Left lung (tissue), 4 donors: ENCODE measurements at regions not wholly inside any gene's neighbourhood (a gene's known extent, or its start where the extent isn't known, plus 50 kb on each side); places are given as distances from the start of the nearest gene placed in this dataset.

ENCODE experiments used
- ATAC-seq: fragments of 200-7000 bp; cut with Tn5 transposase; one replicate; pipeline ENCODE4 v1.9.1; 2020; ENCODE audit warnings: moderate library complexity
- DNase-seq, 4 donors: peaks; one replicate each; pipeline ENCODE4 v3.0.0-alpha.2; 2013 to 2020
- H3K27ac ChIP-seq, 2 donors: fragments of 200-600 bp; sonication (generic) in 1 of 2; one replicate each; pipeline versions ENCODE4 v1.5.0 to v1.8.0; 2020 to 2021
- H3K27me3 ChIP-seq, 2 donors: fragments of 200-600 bp; sonication (generic) in 1 of 2; one replicate each; pipeline versions ENCODE4 v1.5.0 to v1.8.0; 2020 to 2021
- H3K36me3 ChIP-seq, 2 donors: fragments of 200-600 bp; sonication (generic) in 1 of 2; one replicate each; pipeline versions ENCODE4 v1.5.0 to v1.8.0; 2020 to 2021
- H3K4me1 ChIP-seq, 2 donors: fragments of 200-600 bp; one replicate each; pipeline ENCODE4 v1.8.0; 2021
- H3K4me3 ChIP-seq, 2 donors: fragments of 200-600 bp; sonication (generic) in 1 of 2; one replicate each; pipeline versions ENCODE4 v1.5.0 to v1.8.0; 2020 to 2021; ENCODE audit warnings: mild to moderate bottlenecking in 1 of 2
- H3K9me3 ChIP-seq, 2 donors: fragments of 200-600 bp; sonication (generic) in 1 of 2; one replicate each; pipeline versions ENCODE4 v1.5.0 to v1.8.0; 2020 to 2021
- intact Hi-C, 2 donors: fragments of 100-400 bp; cut with DNase I; formaldehyde crosslinking; loops; one replicate each; pipeline versions ENCODE4 v1.11.2 to v1.14.2; 2022
- TF ChIP-seq, protein P1 (sequence below), 2 donors: fragments of 200-600 bp; sonication (generic) in 1 of 2; IDR thresholded peaks; one replicate each; pipeline versions ENCODE4 v1.5.0 to v1.8.0; 2021; ENCODE audit warnings: antibody characterized with exemption in 2 of 2
- donor health status: DM: no; HTN: yes; CAD: no.
- donor health status: DM: no; HTN: no; CAD: no.

DNA sequence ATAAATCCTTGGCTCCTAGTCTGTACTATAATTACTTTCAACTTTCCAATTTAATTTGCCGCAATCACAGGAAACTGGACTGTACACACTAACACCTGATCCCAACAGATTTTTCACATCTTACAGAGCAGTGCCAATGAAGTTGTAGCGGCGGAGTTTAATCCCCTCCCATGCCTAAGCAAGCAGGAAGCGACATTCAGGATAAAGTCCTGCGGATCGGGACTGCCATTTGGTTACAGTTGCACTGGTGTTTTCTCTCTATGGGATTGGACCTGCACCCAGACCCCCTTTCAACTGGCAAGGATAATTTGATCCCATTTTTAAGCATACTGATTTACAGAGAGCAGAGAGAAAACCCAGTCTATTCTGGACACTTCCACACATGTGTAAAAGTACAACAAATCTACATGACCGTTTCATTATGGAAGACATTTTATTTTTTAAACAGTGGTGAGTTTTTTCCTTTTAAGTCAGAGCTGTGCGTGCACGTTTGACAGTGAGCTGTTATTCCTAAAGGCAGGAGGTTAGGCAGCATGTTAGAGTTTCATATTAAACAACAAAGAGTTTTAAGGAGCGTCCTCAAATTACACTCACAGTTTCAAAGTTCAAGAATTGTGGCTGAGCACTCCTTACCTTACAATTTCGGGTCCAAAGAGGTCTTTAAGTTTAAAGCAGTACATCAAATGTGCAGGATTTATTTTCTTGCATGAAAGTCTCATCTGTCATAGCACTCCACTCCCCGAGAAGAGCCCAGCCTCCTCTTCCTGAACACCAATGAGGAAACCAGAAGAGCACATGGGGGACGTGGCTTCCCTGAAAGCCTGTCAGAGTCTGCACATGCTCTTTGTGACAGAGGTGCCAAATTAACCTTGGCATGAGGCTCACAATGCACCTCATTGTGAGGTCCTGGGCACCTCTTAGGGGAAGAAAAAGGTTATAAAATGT, 141.6 kb upstream of the RFC3 start:
- H3K27ac ChIP-seq, result peak overlapping the region; percentile 9 to 20
- peak; percentile 89 for ATAC-seq
- intact Hi-C loops, result no loop called here
- TF ChIP-seq, protein P1, sequence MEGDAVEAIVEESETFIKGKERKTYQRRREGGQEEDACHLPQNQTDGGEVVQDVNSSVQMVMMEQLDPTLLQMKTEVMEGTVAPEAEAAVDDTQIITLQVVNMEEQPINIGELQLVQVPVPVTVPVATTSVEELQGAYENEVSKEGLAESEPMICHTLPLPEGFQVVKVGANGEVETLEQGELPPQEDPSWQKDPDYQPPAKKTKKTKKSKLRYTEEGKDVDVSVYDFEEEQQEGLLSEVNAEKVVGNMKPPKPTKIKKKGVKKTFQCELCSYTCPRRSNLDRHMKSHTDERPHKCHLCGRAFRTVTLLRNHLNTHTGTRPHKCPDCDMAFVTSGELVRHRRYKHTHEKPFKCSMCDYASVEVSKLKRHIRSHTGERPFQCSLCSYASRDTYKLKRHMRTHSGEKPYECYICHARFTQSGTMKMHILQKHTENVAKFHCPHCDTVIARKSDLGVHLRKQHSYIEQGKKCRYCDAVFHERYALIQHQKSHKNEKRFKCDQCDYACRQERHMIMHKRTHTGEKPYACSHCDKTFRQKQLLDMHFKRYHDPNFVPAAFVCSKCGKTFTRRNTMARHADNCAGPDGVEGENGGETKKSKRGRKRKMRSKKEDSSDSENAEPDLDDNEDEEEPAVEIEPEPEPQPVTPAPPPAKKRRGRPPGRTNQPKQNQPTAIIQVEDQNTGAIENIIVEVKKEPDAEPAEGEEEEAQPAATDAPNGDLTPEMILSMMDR (IDR thresholded peaks at IDR 0.05), result no peak
- H3K36me3 ChIP-seq, result no peaks in the 10 kb centered on the region
- H3K4me3 ChIP-seq, result peak overlapping the region; percentile 28 to 41
- no peaks in the 10 kb centered on the region for H3K9me3 ChIP-seq
- H3K27me3 ChIP-seq, result no peaks in the 10 kb centered on the region
- DNase-seq, result peak in 3 of 4 donors; percentile 23 to 54 (median 37)
- H3K4me1 ChIP-seq, result peaks cover 0 to 31% of the 10 kb centered on the region in 2 donors

GRCh38 chr13:33677215-33677614, 140.7 kb upstream of the RFC3 start:
- H3K27ac ChIP-seq, result no peak overlapping the region
- H3K4me1 ChIP-seq, result peaks cover 0 to 31% of the 10 kb centered on the region in 2 donors
- DNase-seq (no peak), ATAC-seq (no peak)
- intact Hi-C loops, result no loop called here
- H3K27me3 ChIP-seq, result no peaks in the 10 kb centered on the region
- H3K9me3 ChIP-seq, result no peaks in the 10 kb centered on the region
- TF ChIP-seq, protein P1 (IDR thresholded peaks at IDR 0.05), result no peak
- H3K4me3 ChIP-seq, result no peak overlapping the region
- no peaks in the 10 kb centered on the region for H3K36me3 ChIP-seq

- DNase-seq (no peak), ATAC-seq (no peak)
- peaks cover 0 to 31% of the 10 kb centered on the region in 2 donors for H3K4me1 ChIP-seq
- peak overlapping the region in 1 of 2 donors; percentile 67 for H3K27ac ChIP-seq
- TF ChIP-seq, protein P1 (IDR thresholded peaks at IDR 0.05), result no peak
- H3K36me3 ChIP-seq, result no peaks in the 10 kb centered on the region
- H3K9me3 ChIP-seq, result no peaks in the 10 kb centered on the region
- H3K4me3 ChIP-seq, result no peak overlapping the region
- intact Hi-C loops, result no loop called here
- H3K27me3 ChIP-seq, result no peaks in the 10 kb centered on the region
These were observed 139.9 kb upstream of the RFC3 start for GRCh38 chr13:33678084-33678483.

GRCh38 chr13:33678906-33679657, 138.9 kb upstream of the RFC3 start:
- DNase-seq (peak in 2 of 4 donors; percentile 19 to 80), ATAC-seq (peak; percentile 87)
- peak overlapping the region; percentile 57 to 67 for H3K27ac ChIP-seq
- intact Hi-C loops, result no loop called here
- no peaks in the 10 kb centered on the region for H3K36me3 ChIP-seq
- H3K27me3 ChIP-seq, result no peaks in the 10 kb centered on the region
- H3K9me3 ChIP-seq, result no peaks in the 10 kb centered on the region
- peaks cover 0 to 31% of the 10 kb centered on the region in 2 donors for H3K4me1 ChIP-seq
- TF ChIP-seq, protein P1 (IDR thresholded peaks at IDR 0.05), result no peak
- peak overlapping the region in 1 of 2 donors; percentile 3 for H3K4me3 ChIP-seq

DNA sequence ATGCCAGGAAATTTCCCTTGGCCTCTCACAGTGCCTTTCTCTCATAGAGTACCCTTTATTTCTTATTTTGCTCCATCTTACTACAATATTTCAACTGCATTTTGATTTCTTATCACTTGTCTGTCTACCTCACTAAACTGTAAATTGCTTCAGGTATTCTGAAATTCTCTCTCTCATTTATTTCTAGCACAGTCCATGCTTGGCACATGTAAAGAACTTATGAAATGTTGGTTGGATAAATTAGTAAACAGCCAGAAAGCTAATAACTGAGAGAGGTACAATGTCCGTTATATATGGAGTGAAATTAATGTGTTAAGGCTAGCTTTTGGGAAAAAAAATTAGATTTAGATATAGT, 138.3 kb upstream of the RFC3 start:
- H3K36me3 ChIP-seq, result no peaks in the 10 kb centered on the region
- peak overlapping the region in 1 of 2 donors; percentile 3 for H3K4me3 ChIP-seq
- H3K27ac ChIP-seq, result peak overlapping the region; percentile 57 to 67
- ATAC-seq, result no peak
- H3K9me3 ChIP-seq, result no peaks in the 10 kb centered on the region
- intact Hi-C loops, result no loop called here
- peaks cover 0 to 31% of the 10 kb centered on the region in 2 donors for H3K4me1 ChIP-seq
- no peak for DNase-seq
- TF ChIP-seq, protein P1 (IDR thresholded peaks at IDR 0.05), result no peak
- no peaks in the 10 kb centered on the region for H3K27me3 ChIP-seq
